ENCODE measurements at regions not wholly inside any gene's neighbourhood (a gene's known extent, or its start where the extent isn't known, plus 50 kb on each side); places are given as distances from the start of the nearest gene placed in this dataset.
"Not testable (repeated sequence)": the region's sequence is repeated elsewhere in the genome, so short reads cannot be mapped to it uniquely, and the experiment has no call there.

- TF ChIP-seq CTCF, POLR2A (IDR thresholded peaks at IDR 0.05): not testable (repeated sequence)
These were observed 225.2 kb downstream of the NPHP4 start for GRCh38 chr1:5766996-5767395.
